SIG-M5 (cell line): ENCODE measurements at regions not wholly inside any gene's neighbourhood (a gene's known extent, or its start where the extent isn't known, plus 50 kb on each side); places are given as distances from the start of the nearest gene placed in this dataset.

ENCODE experiments used
- DNase-seq: peaks from one replicate; lab custom pipeline; 2025; lab: John Stamatoyannopoulos, UW

DNA sequence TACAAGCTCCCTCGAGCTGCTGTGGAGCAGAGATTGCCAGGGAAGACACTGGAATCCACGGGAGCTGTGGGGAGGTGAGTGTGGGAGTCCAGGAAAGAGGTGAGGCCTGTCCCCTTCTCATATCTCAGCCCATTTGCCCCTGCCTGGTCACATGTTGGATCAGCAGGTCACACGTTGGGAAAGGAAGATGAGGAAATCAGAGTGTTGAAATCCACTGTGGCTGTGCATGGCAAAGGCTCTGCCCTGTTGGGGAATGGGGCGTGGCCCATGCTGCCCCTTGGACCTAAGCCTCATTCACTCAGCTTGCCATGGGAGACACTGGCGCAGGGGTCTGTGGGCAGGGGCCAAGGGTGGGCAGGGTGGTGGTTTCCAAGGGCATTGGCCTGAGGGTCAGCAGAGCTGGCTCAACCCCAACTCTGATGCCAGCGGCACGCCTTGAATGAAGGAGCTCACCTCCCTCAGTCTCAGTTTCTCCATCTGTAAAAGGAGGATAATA, 85.4 kb upstream of the CPEB4 start:
- DNase-seq, result peak; percentile 53

- DNase-seq, result no peak
Measured at GRCh38 chr5:173804579-173804978, 83.6 kb upstream of the CPEB4 start.

DNA sequence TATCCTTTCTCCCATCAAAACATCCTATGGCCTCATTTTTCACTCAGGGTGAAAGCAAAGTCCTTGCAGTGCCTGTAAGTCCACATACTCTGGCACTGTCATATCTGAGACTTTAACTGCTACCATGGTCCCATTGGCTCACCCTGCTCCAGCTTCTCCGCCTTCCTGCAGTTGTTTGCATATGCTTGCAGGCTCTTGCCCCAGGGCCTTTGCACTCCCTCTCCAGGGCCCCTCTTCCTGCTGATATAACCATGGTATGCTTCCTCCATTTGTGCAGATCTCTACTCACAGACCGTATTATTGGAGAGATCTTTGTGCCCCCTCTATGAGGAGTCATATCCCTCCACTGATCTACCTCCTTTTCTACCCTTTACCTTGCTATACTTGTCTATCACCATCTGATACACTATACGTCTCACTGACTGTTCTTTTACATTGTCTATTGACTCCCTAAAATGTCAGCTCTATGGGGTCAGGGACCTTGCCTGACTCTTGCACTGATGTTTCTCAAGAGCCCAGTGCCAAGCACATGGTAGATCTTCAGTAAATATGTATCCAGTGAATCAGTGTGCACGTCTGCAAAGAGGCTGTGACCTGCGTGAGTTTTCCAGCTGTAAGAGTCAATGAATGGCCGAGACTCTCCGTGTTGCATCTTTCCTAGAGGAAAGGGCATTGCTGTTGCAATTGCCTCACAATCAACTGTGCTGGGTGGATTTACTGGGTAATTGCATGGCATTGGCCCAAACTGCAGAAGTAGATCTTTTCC, 81.7 kb upstream of the CPEB4 start:
- no peak for DNase-seq

DNA sequence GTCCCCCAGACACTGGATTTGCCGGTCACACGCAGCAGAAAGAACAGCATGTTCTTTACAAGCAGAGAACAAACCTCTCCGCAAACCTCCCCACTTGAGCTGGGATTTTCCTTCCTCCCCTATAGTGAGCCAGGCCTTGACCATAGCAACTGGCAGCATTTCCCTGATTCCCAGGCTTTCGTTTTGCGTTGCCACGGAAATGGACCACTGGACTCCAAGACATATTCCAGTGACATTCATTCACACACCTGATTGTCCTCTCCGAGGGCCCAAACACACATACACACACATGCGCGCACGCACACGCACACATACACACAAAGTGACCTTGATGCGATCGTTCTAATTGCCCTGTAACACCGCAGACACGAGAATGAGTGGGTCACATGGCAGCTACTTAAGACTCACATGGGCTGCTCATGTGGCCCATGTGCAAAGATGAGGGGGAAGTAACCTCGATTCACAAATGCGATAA, 80.9 kb upstream of the CPEB4 start:
- DNase-seq, result no peak

- no peak for DNase-seq
Measured at GRCh38 chr5:173808079-173808808, 79.9 kb upstream of the CPEB4 start.

GRCh38 chr5:173809014-173809413, 79.1 kb upstream of the CPEB4 start:
- no peak for DNase-seq

GRCh38 chr5:173812811-173813550, 75.2 kb upstream of the CPEB4 start:
- DNase-seq, result no peak

GRCh38 chr5:173814053-173814452, 74.1 kb upstream of the CPEB4 start:
- DNase-seq, result no peak

GRCh38 chr5:173815571-173815970, 72.6 kb upstream of the CPEB4 start:
- no peak for DNase-seq

DNA sequence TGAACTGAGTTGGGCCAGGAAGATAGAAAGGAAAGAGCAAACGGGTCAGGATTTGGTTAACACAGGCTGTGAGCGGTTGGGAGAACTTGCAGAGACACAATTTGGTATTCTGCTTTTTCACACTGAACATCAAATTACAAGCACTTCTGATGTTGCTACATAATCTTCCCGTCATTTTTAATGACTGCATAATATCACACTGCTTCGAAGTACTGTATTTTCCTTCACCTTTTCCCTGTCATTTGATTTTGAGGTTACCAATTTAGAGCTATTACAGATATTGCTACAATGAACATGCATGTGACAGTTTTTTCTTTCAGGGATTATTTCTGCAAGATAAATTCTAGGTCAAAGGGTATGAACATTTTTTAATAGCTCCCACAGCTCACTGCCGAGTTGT, 71.4 kb upstream of the CPEB4 start:
- DNase-seq, result no peak

GRCh38 chr5:173817561-173817960, 70.6 kb upstream of the CPEB4 start:
- no peak for DNase-seq

DNA sequence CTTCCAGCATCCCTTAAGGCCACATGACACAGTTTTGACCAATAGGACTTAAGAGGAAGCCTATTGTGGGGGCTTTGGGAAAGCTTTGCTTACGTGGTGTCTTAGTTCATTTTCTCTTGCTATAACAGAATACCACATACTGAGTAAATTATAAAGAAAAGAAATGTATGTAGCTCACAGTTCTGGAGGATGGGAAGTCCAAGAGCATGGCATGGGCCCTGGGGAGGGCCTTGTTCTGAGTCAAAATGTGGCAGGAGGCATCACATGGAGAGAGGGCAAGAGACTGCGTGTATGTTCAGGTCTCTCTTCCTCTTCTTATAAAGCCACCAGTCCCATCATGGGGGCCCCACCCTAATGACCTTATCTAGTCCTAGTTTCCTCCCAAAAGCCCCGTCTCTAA, 68.6 kb upstream of the CPEB4 start:
- no peak for DNase-seq

DNA sequence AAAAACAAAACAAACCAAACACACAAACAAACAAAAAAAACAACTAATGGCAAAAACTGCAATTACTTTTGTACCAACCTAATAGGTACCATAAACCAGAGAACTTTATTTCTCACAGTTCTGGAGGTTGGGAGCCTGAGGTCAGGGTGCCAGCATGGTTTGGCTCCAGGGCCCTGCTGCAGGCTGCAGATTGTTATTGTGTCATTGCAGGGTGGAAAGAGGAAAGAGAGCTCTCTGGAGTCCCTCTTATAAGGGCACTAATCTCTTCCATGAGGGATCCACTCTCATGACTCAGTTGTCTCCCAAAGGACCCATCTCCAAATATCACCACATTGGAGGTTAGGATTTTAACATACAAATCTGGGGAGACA, 64.9 kb upstream of the CPEB4 start:
- no peak for DNase-seq

DNA sequence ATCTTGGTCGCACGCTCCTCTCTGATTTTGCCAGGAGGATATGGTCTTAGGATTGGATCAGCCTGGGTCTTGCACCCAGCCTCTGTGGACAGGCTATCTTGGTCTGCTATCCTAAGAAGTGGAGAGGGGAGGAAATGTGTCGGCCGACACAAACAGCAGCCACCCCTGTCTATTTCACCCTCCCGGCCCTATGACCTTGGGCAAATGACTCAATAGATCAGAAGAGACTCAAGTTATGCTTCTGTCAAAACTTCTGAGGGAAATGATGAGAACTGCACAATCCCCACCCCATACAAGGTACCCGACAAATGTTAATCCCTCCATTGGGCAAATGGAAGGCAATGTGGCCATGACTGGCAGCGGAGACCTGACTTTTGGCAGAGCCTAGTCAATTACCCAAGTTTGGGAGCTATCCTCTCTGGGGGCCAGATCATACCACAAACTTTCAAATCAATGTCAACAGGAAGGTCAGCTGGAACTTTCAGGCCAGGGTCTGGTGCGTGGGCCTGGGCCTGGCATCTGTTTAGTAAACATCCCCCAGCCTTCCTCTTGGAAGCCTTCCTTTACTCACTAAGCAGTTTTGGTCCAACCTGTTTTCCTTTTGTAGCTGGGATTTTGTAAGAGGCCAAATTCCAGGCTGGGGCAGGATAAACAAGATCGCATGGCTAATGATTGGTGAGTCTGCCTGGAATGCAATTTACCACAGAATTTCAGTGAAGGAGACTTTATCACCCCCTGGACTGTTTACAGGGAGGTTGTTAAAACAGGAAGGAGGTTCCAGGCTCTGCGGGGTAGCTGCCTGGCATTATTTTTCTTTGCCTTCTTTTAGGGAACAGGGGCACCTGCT, 64.2 kb upstream of the CPEB4 start:
- DNase-seq, result no peak

DNA sequence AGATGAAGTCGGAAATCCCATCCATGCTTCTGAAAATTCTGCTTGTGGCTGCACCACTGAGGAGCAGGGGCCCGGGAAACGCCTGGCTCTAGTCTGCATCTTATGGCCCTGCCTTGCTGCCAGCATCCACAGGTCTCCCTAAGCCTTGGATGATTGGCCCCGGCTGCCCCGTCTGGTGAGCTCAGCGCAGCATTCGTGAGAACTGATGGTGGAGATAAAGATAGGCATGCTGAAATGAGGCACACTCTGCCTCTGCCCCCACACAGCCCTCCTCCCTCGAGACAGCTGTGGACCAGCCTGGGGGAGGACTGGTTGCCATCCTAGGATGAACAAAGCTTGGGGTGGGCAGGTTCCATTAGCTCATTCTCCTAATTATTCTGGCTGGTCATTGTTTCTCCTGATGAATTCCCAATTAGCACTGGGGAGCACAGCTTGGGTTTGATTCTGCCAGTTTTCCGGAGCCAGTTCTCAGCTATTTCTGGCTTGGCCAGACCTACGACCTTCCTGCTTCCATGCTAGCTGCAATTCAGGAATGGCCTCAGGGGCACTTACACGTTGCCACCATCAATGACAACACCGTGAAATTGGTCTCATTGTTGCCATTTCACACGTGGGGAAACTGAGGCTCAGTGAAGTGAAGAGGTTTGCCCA, 62.8 kb upstream of the CPEB4 start:
- DNase-seq, result no peak

GRCh38 chr5:173826086-173826427, 62.1 kb upstream of the CPEB4 start:
- DNase-seq, result no peak

GRCh38 chr5:173826428-173827350, 61.5 kb upstream of the CPEB4 start:
- DNase-seq, result no peak

GRCh38 chr5:173828952-173829351, 59.2 kb upstream of the CPEB4 start:
- no peak for DNase-seq

GRCh38 chr5:173829826-173830225, 58.3 kb upstream of the CPEB4 start:
- DNase-seq, result no peak

- no peak for DNase-seq
Measured at GRCh38 chr5:173830421-173830820, 57.7 kb upstream of the CPEB4 start.
